Astrocyte (in vitro differentiated cells and primary cell): ENCODE measurements at regions not wholly inside any gene's neighbourhood (a gene's known extent, or its start where the extent isn't known, plus 50 kb on each side); places are given as distances from the start of the nearest gene placed in this dataset.

ENCODE experiments used
- CTCF ChIP-seq: IDR thresholded peaks from 2 replicates; pipeline ENCODE4 v1.5.1; 2011; ENCODE audit warnings: low read depth, mild to moderate bottlenecking, inconsistent platforms, low read length, moderate library complexity; ENCODE audit not compliant: insufficient read depth
- EZH2 ChIP-seq: IDR thresholded peaks from 2 replicates; pipeline ENCODE4 v1.6.1; 2012; ENCODE audit warnings: mild to moderate bottlenecking, low read length, inconsistent platforms; ENCODE audit not compliant: insufficient read depth

GRCh38 chr2:831225-831536 is 119.5 kb upstream of the SNTG2 start:
- no peak for TF ChIP-seq EZH2
- no peak for TF ChIP-seq CTCF
